T-helper 2 cell (primary cell): ENCODE measurements at regions not wholly inside any gene's neighbourhood (a gene's known extent, or its start where the extent isn't known, plus 50 kb on each side); places are given as distances from the start of the nearest gene placed in this dataset.
"Not testable (repeated sequence)": the region's sequence is repeated elsewhere in the genome, so short reads cannot be mapped to it uniquely, and the experiment has no call there.

Experiments
- DNase-seq, 5 experiments: peaks; one replicate each; pipeline versions ENCODE4 v3.0.0 to v3.0.0-alpha.2; 2012 to 2022

DNA sequence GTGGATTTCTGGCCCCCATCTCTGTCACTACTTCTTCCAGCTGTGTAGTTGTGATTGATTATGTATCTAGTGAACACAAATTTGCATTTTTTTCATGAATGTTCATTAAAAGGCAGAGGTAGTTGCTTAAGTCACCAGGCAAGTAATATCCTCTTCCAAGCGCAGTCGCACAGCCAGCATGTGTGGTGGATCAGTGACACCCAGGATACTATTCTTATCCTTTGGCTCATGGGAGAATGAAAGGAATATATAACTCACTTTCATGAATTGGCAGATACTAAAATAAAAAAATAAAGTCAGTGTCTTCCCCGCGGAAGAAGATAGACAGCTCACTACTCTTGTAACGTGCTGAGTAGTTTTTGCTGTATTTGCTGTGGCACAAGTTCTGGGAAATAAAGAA, 387.8 kb downstream of the CDH7 start:
- DNase-seq = no peak

DNA sequence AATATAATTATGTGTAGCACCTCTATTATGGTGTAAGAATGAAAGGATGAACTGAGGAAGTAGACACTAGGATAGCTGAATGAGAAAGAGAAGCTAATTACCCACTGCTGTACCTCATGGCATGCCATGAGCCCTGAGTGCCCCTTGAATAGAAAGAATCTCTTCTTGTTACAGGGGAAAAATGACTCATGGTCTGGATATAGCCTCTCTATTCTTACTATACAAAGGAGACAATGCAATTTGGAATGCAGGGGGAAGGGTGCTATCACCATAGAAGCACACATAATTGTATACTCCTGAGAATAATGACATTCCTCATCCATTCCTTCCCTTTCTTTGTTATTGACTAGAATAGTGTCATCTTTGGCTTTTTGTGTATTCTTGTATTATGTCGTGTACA, 385.2 kb downstream of the CDH7 start:
- no peak for DNase-seq

DNA sequence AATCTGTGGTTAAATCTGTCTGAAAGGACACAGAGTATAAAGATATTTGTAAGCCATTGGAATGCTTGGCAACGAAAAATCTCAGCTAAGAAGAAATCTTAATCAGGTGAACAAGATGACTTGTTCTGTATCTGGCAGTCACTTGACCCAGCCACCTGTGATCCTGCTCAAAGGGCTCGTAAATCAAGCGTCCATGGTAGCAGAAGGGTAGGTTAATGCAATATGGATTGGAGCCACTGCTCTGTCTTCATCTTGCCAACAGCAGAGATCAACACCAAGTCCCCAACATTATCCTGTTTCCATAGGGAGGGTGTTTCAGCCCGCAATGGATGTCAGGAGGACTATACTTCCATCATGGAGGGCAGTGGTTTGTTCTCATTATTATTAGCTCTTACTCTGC, 378.4 kb downstream of the CDH7 start:
- no peak for DNase-seq

DNA sequence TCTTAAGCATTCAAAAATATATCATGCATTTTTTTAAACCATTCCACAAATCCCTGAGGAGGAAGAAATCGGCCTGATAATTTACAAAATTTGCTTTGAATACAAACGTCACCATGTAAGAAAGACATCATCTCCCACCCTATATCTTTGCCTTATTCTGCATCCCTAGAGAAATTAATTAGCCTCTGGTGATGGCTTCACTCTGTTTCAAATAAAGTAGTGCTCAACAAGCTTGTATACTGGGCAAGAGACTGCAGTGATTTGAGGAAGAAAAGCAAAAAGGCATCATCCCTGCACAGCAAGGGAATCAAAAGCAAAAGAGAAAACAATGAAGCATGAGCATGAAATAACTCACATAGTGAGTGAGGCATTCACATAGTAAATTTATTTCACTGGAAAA, 375.5 kb downstream of the CDH7 start:
- no peak for DNase-seq

DNA sequence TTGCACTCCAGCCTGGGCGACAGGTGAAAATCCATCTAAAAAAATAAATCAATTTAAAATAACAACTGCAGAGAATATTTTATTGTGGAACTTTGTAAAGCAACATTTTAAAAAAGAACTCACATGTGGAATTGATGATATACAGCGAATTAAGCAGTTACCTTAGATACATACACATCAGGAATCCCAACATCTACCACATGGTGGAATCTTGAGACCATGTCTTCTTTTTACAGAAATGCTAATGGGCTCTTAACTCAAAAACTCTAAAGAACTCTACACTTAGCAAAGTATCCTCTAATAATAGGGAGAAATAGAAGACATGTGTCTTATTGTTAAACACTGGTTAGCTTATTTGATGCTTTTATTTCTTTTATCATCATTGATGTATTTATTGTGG, 373.6 kb downstream of the CDH7 start:
- no peak for DNase-seq

DNA sequence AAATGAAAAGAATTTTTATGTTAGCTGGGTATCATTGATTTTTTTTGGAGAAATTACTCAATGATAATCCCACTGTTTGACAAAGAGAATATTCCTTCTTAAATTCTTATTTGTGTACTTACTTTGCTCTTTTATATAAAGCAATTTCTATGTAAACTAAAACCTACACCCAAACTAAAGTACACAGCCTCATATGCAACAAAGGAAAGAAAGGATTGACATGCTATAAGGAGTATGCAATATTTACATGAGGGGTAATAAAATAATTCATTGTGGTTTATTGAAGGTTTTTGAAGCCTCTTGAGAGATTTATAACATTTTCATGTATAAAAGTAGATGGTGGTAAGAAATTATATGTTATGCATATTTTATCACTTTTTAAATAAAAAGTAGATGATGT, 368.5 kb downstream of the CDH7 start:
- DNase-seq = no peak

DNA sequence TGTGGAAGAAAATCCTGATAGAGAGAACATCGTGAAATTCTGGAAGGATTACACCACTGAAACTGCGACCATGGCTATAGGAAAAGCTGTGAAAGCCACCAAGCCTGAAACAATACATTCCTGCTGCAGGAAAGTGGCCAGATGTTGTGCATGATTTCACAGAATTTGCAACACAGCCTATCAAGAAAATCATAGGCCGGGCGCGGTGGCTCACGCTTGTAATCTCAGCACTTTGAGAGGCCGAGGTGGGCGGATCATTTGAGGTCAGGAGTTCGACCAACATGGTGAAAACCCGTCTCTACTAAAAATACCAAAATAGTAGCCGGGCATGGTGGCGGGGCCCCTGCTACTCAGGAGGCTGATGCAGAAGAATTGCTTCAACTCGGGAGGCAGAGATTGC, 360.2 kb downstream of the CDH7 start:
- no peak for DNase-seq

DNA sequence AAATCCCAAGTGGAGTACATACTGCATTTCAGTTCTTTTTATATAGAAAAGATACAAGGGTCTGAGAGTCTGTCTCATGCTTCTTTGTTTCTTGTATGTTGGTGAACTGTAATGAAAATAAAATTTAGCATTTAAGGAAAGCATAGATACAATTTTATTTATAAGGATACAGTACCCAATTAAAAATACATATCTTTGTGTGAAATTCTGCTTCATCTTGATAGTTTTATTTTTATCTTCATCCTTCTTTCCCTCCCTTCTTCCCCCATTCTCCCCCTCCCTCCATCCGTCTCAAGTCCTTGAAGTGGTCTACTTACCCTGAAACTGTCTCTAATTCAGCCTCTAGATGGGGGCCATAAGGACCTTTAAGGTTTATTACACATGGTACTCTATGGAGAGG, 359.8 kb downstream of the CDH7 start:
- no peak for DNase-seq

DNA sequence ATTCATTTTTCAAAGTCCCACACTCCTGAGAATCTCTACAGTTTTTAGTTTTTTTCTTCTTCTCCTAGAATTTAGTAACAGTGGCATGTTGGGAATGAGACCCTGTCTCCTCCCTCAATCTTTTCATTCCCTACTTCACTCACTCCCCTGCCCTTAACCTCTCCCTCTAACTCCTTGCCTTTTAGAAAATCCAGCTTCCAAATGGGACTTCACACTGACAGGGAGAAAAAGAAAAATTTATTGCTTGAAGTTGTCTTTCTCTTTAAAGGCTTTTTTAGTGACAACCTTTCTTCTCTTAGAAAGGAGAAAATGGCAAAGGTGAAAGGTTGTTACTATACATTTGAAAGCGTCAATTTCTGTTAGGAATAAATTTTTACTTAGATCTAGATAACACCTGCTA, 359.2 kb downstream of the CDH7 start:
- no peak for DNase-seq

DNA sequence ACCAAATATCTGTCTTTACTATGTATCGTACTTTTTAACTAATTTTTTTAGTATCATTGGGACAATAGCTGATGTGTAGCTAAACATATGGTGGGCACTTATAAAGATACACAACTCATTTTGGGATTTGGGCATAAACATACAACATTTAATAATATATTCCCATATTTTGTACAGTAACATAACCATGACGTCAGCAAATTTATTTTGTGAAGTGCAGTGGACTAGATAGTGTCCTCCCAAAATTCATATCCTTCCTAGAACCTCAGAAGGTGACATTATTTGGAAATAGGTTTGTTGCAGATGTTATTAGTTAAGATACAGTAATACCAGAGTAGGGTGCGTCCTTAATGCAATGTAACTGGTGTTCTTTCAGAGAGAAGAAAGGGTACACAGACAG, 356.7 kb downstream of the CDH7 start:
- DNase-seq = no peak

DNA sequence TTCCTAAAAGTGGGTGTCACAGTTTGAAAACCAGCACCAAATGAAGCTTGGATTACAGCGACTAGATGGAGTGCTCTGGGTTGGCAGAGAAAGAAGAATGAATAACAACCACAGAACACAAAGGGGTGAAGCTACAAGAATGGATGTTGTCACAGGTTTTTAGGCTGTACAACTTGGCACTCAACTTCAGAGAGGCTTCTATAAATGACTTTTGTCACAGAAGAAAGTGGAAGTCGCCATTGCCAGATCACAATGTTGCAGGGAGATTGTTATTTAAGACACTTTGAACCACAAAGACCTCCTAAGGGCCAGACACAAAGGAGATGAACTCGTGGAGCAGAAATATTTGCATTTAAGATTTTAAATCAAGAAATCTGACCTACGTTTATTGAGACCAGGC, 354.2 kb downstream of the CDH7 start:
- no peak for DNase-seq

DNA sequence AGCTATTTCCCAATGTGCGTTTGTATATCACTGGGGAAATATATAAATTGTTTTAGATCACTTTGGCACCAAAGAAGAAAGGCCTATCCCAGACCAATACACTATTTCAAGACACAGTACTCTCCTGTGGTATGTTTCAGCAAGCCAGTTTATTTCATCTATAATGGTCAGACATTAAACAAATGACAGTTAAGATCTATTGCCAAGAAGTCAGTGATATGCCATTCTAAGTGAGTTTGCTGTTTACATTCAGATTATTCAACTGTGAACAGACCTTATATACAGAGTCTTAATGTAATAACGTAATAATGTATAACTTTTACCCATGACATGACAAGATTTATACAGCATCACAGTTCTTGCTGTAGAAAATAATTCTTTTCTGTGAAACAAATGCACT, 352.7 kb downstream of the CDH7 start:
- DNase-seq = no peak

DNA sequence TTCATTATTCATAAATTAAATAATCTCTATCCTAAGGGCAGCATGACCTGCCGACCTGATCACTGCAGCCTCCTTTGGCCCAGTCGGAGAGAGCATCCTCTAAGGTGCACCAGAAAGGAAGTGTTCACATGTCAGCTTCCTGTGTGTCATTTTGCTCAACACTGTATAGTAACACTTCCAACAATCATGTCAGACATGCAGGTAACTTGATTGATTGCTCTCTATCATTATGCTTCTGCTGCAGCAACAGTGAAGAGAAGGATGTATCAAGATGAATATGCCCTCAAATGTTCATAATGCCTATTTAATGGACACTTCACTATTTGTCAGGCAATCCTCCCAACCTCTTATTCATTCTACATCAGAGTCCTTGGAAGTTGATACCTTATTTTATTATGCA, 332.3 kb downstream of the CDH7 start:
- DNase-seq = no peak

DNA sequence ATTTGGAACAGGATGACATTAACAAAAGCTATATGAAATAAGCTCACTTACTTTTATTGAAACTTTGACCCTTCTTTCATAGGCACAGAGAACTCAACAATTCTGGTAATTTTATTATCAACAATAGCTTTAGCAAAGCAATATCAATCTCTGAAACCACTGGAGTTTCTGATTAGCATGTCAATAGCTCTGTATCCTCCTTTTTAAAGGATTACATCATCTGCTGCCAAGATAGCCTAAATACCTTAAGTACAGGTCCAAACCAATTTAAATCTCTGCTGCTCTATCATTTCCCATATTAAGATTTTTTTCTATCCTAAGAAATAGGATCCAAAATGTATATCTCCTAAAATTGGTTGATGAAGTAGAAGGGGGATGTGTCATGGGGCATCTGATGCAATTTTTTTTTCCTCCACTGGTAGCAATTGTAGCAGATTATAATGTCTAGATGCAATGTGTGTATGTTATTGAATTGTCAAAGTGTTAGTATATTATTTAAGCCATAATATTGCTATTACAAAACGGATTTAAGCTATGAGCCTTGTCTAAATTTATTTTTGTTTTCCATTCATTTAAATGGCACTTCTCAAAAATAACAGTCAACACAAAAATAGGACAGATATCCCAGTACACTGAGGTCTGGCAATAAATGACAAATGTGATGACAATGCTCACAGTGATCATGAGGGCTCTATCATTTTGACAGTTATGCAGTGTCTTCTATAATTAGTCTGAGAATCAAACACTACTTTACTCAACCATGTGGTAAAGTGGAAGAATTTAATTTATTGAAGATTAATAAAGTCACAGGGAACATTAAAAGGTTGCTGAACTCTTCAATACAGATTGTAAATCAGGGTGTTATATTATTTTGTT, 328.4 kb downstream of the CDH7 start:
- DNase-seq = no peak

DNA sequence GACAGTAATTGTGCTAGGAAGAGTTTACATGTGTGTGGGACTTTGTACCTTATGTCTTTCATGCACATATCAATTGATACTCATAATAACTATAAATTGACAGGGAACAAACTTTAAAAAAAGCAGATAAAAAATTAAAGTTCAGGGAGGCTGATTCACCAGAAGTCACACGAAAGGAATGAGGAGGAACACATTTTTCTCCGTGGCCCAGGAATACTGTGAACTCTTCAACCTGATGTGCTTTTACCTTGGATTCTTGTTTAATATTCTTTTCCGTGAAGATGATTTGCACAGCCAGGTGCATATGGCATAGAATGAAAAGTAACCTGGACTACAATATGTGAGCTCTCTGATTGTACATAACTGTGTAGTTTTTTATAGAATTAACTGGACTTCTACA, 326.3 kb downstream of the CDH7 start:
- DNase-seq = no peak

DNA sequence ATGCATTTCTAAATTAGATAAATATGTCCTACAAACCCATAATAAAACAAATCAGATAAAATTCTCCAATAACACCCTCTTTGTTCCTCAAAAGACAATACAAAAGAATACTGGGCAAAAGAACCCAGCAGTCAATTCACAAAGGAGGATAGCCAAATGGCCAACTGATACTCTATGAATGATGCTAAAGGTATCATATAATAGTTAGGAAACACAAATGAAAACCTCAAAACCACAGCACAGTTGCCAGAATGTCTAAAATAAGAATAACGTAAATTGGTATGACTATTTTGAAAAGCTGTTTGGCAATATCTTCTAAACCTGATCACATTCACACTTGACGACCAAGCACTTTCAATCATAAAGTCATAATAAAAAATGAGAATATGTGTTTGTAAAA, 315.4 kb downstream of the CDH7 start:
- DNase-seq = no peak

DNA sequence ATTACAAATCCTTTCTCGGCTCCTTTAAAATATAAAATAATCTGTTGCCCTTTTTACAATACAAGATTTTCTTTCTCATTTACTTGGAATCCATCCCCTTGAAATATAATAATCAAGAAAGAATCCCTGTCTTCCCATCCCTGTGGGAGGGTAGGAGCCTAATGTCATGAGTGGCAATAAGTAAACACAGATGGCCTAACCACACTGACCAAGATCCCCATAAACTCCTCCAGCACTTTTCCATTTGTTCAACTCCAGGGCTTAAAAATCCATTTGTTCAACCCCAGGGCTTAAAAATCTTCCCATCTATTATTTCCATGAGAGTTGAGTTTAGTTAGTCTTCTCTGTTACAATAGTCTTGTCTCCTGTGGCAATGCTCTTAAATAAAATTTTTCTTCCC, 297.6 kb downstream of the CDH7 start:
- DNase-seq = no peak

DNA sequence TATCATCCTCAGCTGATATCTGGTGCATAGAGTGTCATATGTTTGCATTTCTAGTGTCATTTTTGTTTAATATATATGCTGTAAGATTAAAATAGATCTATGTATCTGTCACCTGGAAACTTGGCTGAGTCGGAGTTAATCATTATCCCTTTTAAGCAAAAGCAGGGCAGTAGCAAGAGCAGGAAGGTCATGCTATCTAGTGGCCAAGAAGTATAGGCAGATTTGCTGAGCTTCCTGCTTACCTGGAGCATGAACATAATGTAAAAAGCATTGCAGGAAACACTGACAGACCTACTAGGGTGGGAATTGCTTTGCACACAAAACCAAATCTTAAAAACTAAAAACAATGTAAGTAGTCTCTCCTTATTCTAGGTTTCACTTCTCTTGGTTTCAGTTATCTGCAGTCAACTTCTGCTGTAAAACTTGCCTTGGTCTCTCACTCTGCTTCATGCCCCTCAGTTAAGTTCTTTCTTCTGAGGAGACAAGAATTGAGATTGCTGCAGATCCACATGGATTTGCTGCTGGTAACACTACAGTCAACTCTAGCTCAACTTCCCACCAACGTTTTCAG, 295.3 kb downstream of the CDH7 start:
- DNase-seq = no peak

DNA sequence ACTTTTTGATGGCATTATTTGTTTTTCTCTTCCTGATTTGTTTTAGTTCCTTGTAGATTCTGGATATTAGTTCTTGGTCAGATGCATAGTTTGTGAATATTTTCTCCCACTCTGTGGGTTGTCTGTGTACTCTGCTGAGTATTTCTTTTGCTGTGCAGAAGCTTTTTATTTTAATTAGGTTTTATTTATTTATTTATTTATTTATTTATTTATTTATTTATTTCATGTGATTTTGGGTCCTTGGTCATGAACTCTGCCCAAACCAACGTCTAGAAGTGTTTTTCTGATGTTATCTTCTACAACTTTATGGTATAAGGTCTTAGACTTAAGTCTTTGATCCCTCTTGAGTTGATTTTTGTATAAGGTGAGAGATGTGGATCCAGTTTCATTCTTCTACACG, 292.2 kb downstream of the CDH7 start:
- no peak for DNase-seq

DNA sequence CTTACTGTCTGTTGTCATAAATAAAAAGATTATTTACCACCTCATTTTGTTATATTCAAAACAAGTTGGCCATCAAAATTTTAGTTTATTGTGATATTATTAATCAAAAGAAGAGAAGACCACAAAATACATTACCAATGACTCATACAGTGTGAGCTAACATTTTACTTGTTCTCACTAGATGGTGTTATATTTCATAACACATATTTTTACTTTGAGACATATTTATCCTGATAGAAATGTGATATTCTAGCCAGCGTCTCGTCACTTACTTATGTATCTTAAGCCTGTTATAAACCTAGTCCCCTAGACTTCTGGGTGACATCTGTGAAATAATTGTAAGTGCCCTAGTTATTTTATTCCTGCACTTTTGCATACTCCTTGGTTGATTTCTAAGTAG, 263.2 kb downstream of the CDH7 start:
- DNase-seq = no peak

DNA sequence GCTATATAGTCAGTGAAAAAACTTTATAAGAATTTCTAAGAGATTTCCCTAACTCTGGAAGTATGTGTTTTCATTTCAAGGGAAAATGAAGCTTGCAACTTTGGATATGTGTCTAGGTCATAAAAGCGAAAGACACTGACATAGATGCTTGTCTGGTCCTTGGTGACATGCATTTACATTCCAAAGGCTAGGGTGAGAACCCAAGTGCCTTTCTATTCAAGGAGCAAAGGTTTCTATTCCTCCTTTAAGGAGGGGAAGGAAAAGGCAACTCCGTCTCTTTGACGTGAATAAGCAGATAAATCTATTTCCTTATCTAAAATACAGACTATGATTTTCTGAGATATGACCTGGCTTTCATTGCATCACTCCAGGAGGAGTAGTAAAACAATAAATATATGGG, 261.1 kb downstream of the CDH7 start:
- no peak for DNase-seq

DNA sequence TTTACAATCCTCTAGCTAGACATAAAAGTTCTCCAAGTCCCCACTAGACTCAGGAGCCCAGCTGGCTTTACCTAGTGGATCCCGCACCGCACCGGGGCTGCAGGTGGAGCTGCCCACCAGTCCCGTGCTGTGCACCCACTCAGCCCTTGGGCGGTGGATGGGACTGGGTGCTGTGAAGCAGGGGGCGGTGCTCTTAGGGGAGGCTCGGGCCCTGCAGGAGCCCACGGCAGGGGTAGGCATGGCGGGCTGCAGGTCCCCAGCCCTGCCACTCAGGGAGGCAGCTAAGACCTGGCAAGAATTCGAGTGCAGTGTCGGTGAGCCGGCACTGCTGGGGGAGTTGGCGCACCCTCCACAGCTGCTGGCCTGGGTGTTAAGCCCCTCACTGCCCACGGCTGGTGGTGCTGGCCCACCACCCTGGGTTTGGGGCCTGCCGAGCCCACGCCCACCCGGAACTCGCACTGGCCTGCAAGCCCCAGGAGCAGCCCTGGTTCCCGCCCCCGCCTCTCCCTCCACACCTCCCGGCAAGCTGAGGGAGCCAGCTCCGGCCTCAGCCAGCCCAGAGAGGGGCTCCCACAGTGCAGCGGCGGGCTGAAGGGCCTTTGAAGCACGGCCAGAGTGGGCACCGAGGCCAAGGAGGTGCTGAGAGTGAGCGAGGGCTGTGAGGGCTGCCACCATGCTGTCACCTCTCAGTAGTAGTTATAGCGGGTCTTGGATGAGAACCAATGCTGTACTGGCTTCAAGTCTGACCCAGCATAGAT, 255.2 kb downstream of the CDH7 start:
- no peak for DNase-seq

DNA sequence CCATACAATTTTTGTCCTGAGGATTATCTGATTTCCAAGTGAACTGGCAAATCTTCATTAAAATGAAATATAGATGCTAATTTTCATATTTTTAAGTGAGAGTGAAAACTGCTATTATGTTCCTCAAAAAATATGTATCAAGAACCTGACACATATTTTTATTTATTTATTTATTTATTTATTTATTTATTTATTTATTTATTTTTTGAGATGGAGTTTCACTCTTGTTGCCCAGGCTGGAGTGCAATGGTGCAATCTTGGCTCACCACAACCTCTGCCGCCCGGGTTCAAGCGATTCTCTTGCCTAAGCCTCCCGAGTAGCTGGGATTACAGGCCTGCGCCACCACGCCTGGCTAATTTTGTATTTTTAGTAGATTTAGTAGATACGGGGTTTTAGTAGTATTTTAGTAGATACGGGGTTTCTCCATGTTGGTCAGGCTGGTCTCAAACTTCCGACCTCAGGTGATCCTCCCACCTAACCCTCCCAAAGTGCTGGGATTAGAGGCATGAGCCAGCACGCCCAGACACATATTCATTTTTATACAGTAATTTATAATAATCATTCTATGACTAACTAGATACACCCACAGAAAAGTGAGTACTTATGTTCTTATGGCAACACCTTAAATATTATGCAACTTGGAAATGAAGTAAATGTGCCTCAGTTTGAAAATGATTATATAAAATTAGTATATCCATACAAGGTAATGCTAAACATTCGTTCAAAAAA, 248.3 kb downstream of the CDH7 start:
- DNase-seq = not testable (repeated sequence)
